ENCODE measurements at regions not wholly inside any gene's neighbourhood (a gene's known extent, or its start where the extent isn't known, plus 50 kb on each side); places are given as distances from the start of the nearest gene placed in this dataset.

DNA sequence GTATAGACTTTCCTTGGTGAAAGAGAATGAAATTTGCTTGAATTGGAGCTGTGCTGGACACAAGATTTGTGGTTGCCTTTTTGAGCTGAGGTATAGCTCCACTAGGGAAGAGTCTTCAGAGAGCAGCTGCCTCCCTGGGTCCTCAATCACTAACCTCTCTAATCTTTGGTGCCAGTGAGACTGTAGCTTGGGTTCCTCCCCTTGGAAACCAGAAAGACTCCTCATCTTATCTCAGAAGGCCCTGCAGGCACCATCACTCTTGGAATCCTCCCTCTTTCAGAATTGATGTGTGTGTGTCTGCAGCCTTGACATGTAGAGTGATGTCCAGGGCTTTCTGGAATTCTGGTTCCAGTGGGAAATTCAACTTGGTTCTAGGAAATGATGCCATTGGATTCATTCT, 426.5 kb downstream of the RPS24 start:
- DNase-seq = peak in 1 of 7 donors; percentile 44
- Histone ChIP-seq H3K9me3 (replicated peaks in 1 of 3) (no peaks in the 10 kb centered on the region), H3K27ac (peak overlapping the region in 1 of 5 donors; percentile 90), H3K4me1 (replicated peaks in 1 of 2) (peaks cover 16 to 29% of the 10 kb centered on the region in 2 donors), H3K27me3 (no peaks in the 10 kb centered on the region), H3K36me3 (replicated peaks in 1 of 2) (no peaks in the 10 kb centered on the region), H3K4me3 (no peak overlapping the region)
- no peak for TF ChIP-seq POLR2A (IDR thresholded peaks at IDR 0.05)
- TF ChIP-seq, protein P1, sequence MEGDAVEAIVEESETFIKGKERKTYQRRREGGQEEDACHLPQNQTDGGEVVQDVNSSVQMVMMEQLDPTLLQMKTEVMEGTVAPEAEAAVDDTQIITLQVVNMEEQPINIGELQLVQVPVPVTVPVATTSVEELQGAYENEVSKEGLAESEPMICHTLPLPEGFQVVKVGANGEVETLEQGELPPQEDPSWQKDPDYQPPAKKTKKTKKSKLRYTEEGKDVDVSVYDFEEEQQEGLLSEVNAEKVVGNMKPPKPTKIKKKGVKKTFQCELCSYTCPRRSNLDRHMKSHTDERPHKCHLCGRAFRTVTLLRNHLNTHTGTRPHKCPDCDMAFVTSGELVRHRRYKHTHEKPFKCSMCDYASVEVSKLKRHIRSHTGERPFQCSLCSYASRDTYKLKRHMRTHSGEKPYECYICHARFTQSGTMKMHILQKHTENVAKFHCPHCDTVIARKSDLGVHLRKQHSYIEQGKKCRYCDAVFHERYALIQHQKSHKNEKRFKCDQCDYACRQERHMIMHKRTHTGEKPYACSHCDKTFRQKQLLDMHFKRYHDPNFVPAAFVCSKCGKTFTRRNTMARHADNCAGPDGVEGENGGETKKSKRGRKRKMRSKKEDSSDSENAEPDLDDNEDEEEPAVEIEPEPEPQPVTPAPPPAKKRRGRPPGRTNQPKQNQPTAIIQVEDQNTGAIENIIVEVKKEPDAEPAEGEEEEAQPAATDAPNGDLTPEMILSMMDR (IDR thresholded peaks at IDR 0.05) = no peak
- intact Hi-C loops (cut with DNase I) = no loop called here

DNA sequence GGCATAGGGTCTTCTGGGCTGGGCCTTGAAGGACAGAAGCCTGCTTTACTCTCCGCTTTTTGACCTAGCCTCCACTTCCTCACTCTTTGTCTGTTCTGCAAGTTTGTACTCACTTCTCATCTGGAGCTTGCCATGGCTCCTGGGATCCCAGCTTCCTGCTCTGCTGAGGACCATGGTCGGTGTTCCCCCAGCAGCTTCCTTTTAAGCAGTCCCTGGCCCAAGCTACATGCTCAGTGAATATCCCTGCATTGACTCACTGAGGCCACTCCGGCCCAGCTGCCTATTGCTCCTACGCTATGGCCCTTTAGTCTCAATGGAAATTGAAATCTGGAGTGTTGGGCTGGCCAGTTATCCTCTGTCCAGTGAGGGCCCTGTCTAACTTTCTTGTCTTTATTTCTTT, 427.7 kb downstream of the RPS24 start:
- no peaks in the 10 kb centered on the region for H3K9me3 ChIP-seq (replicated peaks in 1 of 3)
- peak in 2 of 7 donors; percentile 9 to 44 for DNase-seq
- no peaks in the 10 kb centered on the region for H3K27me3 ChIP-seq
- WGBS, 4 donors = 93 to 100% (median 97%) methylated on average over 4 of the region's 4 CpGs
- peaks cover 16 to 29% of the 10 kb centered on the region in 2 donors for H3K4me1 ChIP-seq (replicated peaks in 1 of 2)
- no peak overlapping the region for H3K4me3 ChIP-seq
- H3K27ac ChIP-seq = no peak overlapping the region
- intact Hi-C loops (cut with DNase I) = no loop called here
- no peaks in the 10 kb centered on the region for H3K36me3 ChIP-seq (replicated peaks in 1 of 2)
- TF ChIP-seq, protein P1 (IDR thresholded peaks at IDR 0.05) = no peak
- no peak for TF ChIP-seq POLR2A (IDR thresholded peaks at IDR 0.05)

DNA sequence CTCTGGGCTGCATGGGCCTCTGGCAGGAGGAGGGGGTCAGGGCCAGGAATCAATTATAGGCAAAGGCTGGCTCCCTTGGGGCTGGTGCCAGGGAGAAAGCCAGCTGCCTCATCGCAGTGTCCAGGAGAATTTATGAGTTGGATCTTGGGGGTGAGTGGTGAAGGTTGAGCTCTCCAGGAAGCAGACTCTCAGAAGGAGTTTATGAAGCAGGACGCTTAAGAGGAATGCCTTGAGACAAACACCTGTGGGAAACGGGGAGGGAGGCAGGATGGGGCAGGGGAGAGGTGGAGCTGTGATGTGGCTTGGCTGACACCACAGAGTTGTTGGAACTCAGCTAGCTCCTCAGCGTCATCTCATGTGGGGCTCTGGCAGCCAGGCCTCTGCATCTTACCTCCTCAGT, 428.5 kb downstream of the RPS24 start:
- H3K27ac ChIP-seq = no peak overlapping the region
- no peaks in the 10 kb centered on the region for H3K27me3 ChIP-seq
- H3K36me3 ChIP-seq (replicated peaks in 1 of 2) = no peaks in the 10 kb centered on the region
- H3K4me1 ChIP-seq (replicated peaks in 1 of 2) = peaks cover 15 to 29% of the 10 kb centered on the region in 2 donors
- H3K9me3 ChIP-seq (replicated peaks in 1 of 3) = no peaks in the 10 kb centered on the region
- TF ChIP-seq, protein P1 (IDR thresholded peaks at IDR 0.05) = no peak
- intact Hi-C loops (cut with DNase I) = no loop called here
- H3K4me3 ChIP-seq = no peak overlapping the region
- 54 to 82% (median 65%) methylated on average over 4 of the region's 4 CpGs for WGBS, 4 donors
- DNase-seq = peak in 4 of 7 donors; percentile 34 to 53 (median 44)

DNA sequence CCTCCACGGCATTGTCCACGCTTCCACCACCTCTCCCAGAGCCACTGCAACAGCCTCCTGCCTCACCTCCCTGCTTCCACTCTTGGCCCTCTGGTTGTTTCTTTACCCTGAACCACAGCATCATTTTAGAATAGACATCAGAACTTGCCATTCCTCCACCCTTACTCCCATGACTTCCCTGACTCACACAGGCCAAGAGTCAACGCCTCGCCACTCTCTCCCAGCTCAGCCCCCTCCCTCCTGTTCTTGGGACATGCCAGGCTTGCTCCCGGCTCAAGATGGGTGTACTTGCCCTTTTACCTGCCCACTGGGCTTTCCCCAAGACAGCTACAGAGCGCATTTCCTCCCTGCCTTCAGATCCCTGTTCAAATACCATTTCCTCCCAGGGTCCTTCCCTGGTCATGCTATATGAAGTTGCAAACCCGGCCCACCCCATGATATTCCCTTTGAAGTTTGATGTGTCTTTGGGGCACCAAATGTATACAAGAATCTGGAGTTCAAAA, 429.1 kb downstream of the RPS24 start:
- Histone ChIP-seq H3K4me3 (no peak overlapping the region), H3K27me3 (no peaks in the 10 kb centered on the region), H3K4me1 (replicated peaks in 1 of 2) (peaks cover 9 to 27% of the 10 kb centered on the region in 2 donors), H3K36me3 (replicated peaks in 1 of 2) (no peaks in the 10 kb centered on the region), H3K9me3 (replicated peaks in 1 of 3) (no peaks in the 10 kb centered on the region), H3K27ac (no peak overlapping the region)
- DNase-seq = peak in 1 of 7 donors; percentile 33
- intact Hi-C loops (cut with DNase I) = no loop called here
- no peak for TF ChIP-seq POLR2A (IDR thresholded peaks at IDR 0.05)
- TF ChIP-seq, protein P1 (IDR thresholded peaks at IDR 0.05) = no peak
- 76 to 88% (median 83%) methylated on average over 7 of the region's 7 CpGs for WGBS, 4 donors
